Ishikawa (cell line): ENCODE measurements at regions not wholly inside any gene's neighbourhood (a gene's known extent, or its start where the extent isn't known, plus 50 kb on each side); places are given as distances from the start of the nearest gene placed in this dataset.

Source experiments
- CEBPB ChIP-seq: IDR thresholded peaks from 2 replicates; pipeline ENCODE4 v1.6.1; 2012
- CREB1 ChIP-seq: IDR thresholded peaks from 2 replicates; pipeline ENCODE4 v1.6.1; 2012; ENCODE audit warnings: low read depth
- EGR1 ChIP-seq: IDR thresholded peaks from 2 replicates; pipeline ENCODE4 v1.6.1; 2012
- EP300 ChIP-seq: IDR thresholded peaks from 2 replicates; pipeline ENCODE4 v1.6.1; 2012; ENCODE audit warnings: borderline replicate concordance
- FOXM1 ChIP-seq: IDR thresholded peaks from 2 replicates; pipeline ENCODE4 v1.6.1; 2012; ENCODE audit warnings: low read depth, borderline replicate concordance
- MAX ChIP-seq: IDR thresholded peaks from 2 replicates; pipeline ENCODE4 v1.6.1; 2012
- NFIC ChIP-seq: IDR thresholded peaks from 2 replicates; pipeline ENCODE4 v1.6.1; 2012
- RAD21 ChIP-seq: IDR thresholded peaks from 2 replicates; pipeline ENCODE4 v1.6.1; 2012; ENCODE audit warnings: low read depth
- REST ChIP-seq: IDR thresholded peaks from 2 replicates; pipeline ENCODE4 v1.6.1; 2012; ENCODE audit warnings: low read depth, mild to moderate bottlenecking
- TAF1 ChIP-seq: IDR thresholded peaks from 2 replicates; pipeline ENCODE4 v1.6.1; 2012; ENCODE audit warnings: low read depth, mild to moderate bottlenecking
- TEAD4 ChIP-seq: IDR thresholded peaks from 2 replicates; pipeline ENCODE4 v1.6.1; 2012
- USF1 ChIP-seq: IDR thresholded peaks from 2 replicates; pipeline ENCODE4 v1.6.1; 2012

- TF ChIP-seq TAF1 (no peak), REST (no peak), EP300 (no peak), CEBPB (no peak), CREB1 (no peak), EGR1 (no peak), MAX (no peak), USF1 (no peak), FOXM1 (no peak), RAD21 (no peak), TEAD4 (no peak), NFIC (no peak)
Observed at GRCh38 chr9:108801949-108802348, 53.8 kb downstream of the ACTL7B start.
